ENCODE measurements at regions not wholly inside any gene's neighbourhood (a gene's known extent, or its start where the extent isn't known, plus 50 kb on each side); places are given as distances from the start of the nearest gene placed in this dataset.
"Not testable (repeated sequence)": the region's sequence is repeated elsewhere in the genome, so short reads cannot be mapped to it uniquely, and the experiment has no call there.

DNA sequence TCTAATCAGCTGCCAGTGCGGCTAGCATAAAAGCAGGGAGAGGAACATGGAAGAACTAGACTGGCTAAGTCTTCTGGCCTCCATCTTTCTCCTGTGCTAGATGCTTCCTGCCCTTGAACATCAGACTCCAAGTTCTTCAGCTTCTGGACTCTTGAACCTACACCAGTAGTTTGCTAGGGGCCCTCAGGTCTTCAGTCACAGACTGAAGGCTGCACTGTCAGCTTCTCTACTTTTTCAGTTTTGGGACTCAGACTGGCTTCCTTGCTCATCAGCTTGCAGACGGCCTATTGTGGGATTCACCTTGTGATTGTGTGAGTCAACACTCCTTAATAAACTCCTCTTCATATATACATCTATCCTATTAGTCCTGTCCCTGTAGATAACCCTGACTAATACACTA lies 162.2 kb downstream of the MRPS30 start:
- TF ChIP-seq, protein P1, sequence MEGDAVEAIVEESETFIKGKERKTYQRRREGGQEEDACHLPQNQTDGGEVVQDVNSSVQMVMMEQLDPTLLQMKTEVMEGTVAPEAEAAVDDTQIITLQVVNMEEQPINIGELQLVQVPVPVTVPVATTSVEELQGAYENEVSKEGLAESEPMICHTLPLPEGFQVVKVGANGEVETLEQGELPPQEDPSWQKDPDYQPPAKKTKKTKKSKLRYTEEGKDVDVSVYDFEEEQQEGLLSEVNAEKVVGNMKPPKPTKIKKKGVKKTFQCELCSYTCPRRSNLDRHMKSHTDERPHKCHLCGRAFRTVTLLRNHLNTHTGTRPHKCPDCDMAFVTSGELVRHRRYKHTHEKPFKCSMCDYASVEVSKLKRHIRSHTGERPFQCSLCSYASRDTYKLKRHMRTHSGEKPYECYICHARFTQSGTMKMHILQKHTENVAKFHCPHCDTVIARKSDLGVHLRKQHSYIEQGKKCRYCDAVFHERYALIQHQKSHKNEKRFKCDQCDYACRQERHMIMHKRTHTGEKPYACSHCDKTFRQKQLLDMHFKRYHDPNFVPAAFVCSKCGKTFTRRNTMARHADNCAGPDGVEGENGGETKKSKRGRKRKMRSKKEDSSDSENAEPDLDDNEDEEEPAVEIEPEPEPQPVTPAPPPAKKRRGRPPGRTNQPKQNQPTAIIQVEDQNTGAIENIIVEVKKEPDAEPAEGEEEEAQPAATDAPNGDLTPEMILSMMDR (IDR thresholded peaks at IDR 0.05; ENCODE audit: insufficient read depth, low read length) = not testable (repeated sequence)
- not testable (repeated sequence) for TF ChIP-seq SPI1 (IDR thresholded peaks at IDR 0.05; ENCODE audit: borderline replicate concordance, low read depth)
- TF ChIP-seq, protein P2, sequence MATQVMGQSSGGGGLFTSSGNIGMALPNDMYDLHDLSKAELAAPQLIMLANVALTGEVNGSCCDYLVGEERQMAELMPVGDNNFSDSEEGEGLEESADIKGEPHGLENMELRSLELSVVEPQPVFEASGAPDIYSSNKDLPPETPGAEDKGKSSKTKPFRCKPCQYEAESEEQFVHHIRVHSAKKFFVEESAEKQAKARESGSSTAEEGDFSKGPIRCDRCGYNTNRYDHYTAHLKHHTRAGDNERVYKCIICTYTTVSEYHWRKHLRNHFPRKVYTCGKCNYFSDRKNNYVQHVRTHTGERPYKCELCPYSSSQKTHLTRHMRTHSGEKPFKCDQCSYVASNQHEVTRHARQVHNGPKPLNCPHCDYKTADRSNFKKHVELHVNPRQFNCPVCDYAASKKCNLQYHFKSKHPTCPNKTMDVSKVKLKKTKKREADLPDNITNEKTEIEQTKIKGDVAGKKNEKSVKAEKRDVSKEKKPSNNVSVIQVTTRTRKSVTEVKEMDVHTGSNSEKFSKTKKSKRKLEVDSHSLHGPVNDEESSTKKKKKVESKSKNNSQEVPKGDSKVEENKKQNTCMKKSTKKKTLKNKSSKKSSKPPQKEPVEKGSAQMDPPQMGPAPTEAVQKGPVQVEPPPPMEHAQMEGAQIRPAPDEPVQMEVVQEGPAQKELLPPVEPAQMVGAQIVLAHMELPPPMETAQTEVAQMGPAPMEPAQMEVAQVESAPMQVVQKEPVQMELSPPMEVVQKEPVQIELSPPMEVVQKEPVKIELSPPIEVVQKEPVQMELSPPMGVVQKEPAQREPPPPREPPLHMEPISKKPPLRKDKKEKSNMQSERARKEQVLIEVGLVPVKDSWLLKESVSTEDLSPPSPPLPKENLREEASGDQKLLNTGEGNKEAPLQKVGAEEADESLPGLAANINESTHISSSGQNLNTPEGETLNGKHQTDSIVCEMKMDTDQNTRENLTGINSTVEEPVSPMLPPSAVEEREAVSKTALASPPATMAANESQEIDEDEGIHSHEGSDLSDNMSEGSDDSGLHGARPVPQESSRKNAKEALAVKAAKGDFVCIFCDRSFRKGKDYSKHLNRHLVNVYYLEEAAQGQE (IDR thresholded peaks at IDR 0.05; ENCODE audit: insufficient replicate concordance, low read depth) = not testable (repeated sequence)

Measured in HL-60 (cell line).